ENCODE measurements at regions not wholly inside any gene's neighbourhood (a gene's known extent, or its start where the extent isn't known, plus 50 kb on each side); places are given as distances from the start of the nearest gene placed in this dataset.
"Not testable (repeated sequence)": the region's sequence is repeated elsewhere in the genome, so short reads cannot be mapped to it uniquely, and the experiment has no call there.

- DNase-seq: not testable (repeated sequence)
Measured at GRCh38 chr11:3583476-3583875, 58.3 kb downstream of the ART5 start.

- not testable (repeated sequence) for DNase-seq
Measured at GRCh38 chr11:3581389-3581725, 60.4 kb downstream of the ART5 start.

- peak; percentile 74 for DNase-seq
Measured at GRCh38 chr11:3580487-3581388, 61.1 kb downstream of the ART5 start.

GRCh38 chr11:3579600-3580459 is 62.0 kb downstream of the ART5 start:
- not testable (repeated sequence) for DNase-seq

GRCh38 chr11:3576066-3576604 is 65.7 kb downstream of the ART5 start:
- not testable (repeated sequence) for DNase-seq

GRCh38 chr11:3572976-3573647 is 68.7 kb downstream of the ART5 start:
- DNase-seq: not testable (repeated sequence)

- DNase-seq: not testable (repeated sequence)
Measured at GRCh38 chr11:3571752-3572151, 70.0 kb downstream of the ART5 start.

GRCh38 chr11:3565838-3566237 is 76.0 kb downstream of the ART5 start:
- not testable (repeated sequence) for DNase-seq

- DNase-seq: not testable (repeated sequence)
Measured at GRCh38 chr11:3564383-3564782, 77.4 kb downstream of the ART5 start.

- DNase-seq: peak; percentile 33
Measured at GRCh38 chr11:3554621-3555020, 87.2 kb downstream of the ART5 start.

GRCh38 chr11:3544990-3545389 is 96.8 kb downstream of the ART5 start:
- peak; percentile 6 for DNase-seq

GRCh38 chr11:3538220-3538619 is 103.6 kb downstream of the ART5 start:
- not testable (repeated sequence) for DNase-seq

GRCh38 chr11:3537254-3537653 is 104.5 kb downstream of the ART5 start:
- not testable (repeated sequence) for DNase-seq

GRCh38 chr11:3532958-3533357 is 108.8 kb downstream of the ART5 start:
- not testable (repeated sequence) for DNase-seq

GRCh38 chr11:3531280-3531679 is 110.5 kb downstream of the ART5 start:
- DNase-seq: not testable (repeated sequence)

GRCh38 chr11:3523567-3523966 is 118.2 kb downstream of the ART5 start:
- DNase-seq: not testable (repeated sequence)

- DNase-seq: not testable (repeated sequence)
Measured at GRCh38 chr11:3520905-3521304, 120.9 kb downstream of the ART5 start.

- DNase-seq: not testable (repeated sequence)
Measured at GRCh38 chr11:3519841-3520240, 122.0 kb downstream of the ART5 start.

GRCh38 chr11:3516934-3517567 is 124.7 kb downstream of the ART5 start:
- DNase-seq: not testable (repeated sequence)

GRCh38 chr11:3516345-3516933 is 125.4 kb downstream of the ART5 start:
- DNase-seq: not testable (repeated sequence)

- DNase-seq: not testable (repeated sequence)
Measured at GRCh38 chr11:3514635-3515424, 127.0 kb downstream of the ART5 start.

Data from activated CD4-positive, alpha-beta T cell treated with anti-CD3 and anti-CD28 coated beads for 48 hours (primary cell).